ENCODE measurements at regions not wholly inside any gene's neighbourhood (a gene's known extent, or its start where the extent isn't known, plus 50 kb on each side); places are given as distances from the start of the nearest gene placed in this dataset.
"Not testable (repeated sequence)": the region's sequence is repeated elsewhere in the genome, so short reads cannot be mapped to it uniquely, and the experiment has no call there.

DNA sequence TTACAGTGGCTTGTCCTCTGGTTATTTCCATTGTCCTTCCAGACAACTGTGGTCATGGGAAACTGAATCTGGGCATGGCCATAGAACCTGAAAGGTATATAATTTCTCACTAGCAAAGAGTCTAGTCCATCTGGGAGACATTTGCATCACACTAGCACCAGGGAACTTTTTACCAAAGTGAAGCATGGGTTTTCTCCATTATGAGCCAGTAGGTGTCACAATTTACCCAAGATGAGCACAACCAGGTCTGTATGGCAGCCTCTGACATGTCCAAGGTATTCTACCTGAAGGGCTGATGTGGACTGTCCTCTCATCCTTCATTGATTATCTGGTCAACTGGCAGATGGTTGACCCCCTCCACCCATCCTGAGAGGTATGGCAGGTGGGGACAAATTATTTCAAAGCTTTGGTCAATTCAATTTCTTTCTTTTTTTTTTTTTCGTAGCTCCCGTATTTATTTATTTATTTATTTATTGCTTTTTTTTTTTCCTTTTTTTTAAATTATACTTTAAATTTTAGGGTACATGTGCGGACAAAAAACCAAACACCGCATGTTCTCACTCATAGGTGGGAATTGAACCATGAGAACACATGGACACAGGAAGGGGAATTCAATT lies 425.9 kb downstream of the TMEM135 start:
- no peak for DNase-seq (ENCODE audit: low spot score)

DNA sequence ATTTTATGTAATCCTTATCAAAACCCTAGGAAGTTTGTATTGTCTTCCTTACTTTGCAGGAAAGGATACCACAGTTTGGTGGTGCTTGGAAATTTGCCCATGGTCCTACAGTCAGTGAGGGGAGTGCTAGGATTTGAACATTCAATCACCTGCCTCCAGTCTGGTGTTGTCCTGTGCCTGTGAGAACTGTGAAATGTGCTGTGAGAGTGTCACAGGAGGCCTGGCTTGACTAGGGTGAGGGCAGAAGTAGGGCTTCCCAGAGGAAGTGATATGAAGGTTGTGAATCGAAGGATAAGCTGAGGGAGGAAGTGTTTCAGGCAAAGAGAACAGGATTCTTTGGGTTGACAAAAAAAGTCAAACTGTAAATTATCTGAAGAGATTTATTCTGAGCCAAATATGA lies 424.4 kb downstream of the TMEM135 start:
- no peak for DNase-seq (ENCODE audit: low spot score)

DNA sequence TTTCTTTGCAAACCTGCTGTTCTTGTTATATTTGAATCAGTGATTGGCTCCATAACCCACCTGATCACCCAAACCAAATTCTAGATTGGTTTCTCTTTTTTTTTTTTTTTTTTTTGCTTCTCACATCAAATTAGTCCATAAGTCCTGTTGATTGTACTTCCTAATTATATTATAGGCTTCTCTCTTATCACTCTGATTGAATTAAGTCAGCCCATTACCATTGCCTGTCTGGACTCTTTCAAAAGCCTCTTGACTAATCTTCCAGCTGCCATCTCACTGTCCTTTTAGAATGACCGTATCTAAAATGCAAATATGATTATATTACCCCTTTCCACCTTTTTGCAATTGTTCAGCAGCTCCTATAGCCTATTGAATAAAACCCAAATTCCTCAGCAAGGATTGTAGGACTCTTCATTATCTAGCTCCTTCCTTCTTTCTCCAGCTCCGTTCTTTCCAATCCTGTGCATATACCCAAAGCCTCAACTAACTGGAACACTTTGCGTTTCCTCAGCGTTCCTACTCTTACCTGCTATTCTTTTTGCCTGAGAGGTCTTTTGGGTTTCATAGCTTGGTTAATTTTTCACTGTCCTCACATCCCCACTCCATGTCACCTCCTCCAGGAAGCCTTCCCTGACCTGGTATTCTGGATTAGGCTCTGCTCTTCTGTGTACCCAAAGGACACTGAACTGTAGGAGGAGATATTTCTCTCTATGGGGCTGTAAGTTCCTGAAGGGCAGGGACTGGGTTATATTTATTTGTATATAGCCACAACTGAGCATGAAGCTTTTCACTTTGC lies 423.3 kb downstream of the TMEM135 start:
- no peak for DNase-seq (ENCODE audit: low spot score)

DNA sequence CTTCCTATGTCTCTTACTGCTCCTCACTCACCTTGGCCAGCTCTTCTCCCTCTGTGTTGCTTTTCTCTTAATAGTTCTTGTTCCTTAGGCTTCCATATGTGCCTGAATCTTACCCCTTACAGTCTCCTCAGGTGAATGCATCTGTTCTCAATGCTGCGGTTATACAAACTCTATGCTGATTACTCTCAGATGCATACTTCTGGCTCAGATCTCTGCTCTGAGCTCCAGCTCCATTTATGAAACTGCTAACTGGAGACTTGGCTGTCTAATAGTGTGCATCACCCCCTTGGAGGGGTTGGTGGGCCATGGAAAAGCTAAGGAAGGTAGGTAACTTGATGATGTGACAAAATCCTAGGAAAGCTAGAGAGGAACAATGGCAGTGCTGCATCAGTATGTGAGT lies 422.5 kb downstream of the TMEM135 start:
- DNase-seq (ENCODE audit: low spot score), result no peak

DNA sequence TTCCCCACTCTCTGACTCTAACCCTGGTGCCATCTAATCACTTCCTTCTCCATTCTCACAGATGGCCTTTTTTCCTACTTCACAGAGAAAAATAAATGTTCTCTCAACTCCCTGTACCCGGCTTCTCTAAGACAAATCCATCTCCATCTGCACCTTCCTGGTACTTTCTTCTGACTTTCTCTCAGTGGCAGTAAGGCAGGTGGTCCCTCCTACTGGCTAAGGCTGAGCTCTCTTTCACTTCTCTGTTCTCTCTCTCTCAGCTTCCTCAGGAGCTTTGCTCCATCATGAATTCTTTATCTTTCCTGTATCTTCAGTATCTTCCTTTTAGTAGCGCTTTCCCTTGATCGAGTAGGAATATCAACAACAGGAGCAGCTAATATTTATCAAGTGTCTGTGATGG lies 421.6 kb downstream of the TMEM135 start:
- no peak for DNase-seq (ENCODE audit: low spot score)

DNA sequence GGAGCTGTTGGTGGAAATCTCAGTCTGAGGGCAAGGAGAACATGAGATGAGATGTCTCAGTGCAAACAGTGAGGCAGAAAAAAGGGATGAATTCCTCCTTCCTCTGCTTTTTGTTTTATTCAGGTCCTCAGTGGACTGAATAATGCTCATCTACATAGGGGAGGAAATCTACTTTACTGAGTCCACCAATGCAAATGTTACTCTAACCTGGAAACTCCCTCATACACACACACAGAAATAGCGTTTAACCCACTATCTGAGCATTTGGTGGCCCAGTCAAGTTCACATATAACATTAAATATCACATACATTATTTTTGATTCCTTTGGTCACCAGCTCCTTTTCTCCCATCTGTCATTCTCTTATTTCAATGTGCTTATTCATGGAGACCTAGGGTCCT lies 418.8 kb downstream of the TMEM135 start:
- DNase-seq (ENCODE audit: low spot score), result no peak

DNA sequence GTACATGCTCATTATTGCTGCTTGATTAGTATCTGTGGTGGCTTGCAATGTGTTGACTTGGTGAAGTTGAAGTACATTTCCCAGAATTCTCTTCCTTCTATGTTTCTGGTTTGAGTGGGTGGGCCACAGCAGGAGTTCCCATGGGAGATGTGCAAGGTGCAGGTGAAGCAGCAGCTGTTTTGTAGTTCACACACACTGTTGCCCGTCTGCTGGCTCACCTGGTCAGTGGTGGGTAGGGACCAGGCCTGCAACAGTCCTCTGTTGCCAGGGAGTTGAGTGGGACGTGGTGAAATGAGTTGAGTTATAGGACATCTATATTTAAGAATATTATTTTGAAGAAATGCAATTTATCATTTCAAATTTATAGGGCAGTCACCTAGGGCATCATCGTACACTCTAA lies 417.4 kb downstream of the TMEM135 start:
- no peak for DNase-seq (ENCODE audit: low spot score)

DNA sequence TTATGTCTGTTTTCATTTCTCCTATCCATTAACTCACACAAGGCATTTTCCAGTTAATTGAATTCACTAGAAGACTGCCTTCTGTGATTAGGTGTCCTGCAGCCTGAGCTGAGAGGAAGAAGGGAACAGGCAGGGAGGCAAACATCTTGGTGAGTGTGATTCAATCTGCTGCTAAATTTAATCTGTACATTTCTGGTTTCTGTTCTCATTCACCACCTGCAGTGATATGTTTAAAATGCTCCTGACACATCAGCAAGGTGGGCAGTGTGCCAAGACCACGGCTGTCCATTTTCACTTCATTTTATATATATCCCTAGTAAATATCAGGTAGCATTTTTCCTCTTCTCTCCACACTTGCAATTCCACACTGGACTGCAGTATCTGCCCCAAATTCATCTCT lies 416.5 kb downstream of the TMEM135 start:
- no peak for DNase-seq (ENCODE audit: low spot score)

DNA sequence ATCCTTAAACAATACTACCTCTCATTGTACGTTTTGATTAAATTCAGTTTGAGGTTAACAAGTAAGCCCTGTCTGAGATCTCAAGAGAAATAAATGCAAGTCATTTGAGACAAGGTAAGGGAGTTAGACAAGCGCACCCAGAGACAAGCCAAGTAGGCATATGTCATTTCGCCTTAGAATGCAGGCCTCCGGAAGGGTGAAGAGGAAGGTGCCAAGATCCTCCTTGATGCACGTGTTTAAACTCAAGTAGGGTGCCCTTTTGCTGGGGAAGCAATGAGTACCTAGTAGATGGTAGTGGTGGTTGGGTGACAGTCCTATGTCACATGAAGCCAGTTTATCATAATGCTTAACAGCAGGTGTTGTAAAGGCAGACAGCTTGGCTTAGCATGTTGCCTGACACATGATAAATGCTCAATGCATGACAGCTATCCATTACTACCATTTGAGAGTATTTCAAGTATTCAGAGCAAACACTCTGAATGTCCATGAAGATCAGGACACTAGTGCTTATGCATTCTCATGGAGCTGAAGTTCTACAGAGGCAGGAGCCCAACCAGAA lies 415.9 kb downstream of the TMEM135 start:
- no peak for DNase-seq (ENCODE audit: low spot score)

DNA sequence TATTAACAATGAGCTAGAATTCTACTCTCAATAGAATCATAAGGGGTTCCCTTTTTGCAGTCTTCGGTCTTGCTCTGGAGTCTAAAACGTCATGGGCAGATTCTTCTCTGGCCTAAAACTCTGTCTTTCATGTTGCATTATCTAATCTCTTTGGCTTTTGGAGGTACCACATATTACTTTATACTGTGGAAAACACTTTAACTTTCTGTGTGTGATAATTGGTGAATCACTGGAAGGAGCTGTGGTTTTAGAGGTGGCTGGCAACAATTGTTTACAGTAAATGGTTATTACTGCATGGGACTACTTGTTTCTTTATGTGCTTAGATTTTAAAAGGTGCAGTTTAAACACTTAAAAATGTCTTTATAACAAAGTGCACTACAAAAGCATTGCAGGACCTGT lies 414.3 kb downstream of the TMEM135 start:
- DNase-seq (ENCODE audit: low spot score), result not testable (repeated sequence)

DNA sequence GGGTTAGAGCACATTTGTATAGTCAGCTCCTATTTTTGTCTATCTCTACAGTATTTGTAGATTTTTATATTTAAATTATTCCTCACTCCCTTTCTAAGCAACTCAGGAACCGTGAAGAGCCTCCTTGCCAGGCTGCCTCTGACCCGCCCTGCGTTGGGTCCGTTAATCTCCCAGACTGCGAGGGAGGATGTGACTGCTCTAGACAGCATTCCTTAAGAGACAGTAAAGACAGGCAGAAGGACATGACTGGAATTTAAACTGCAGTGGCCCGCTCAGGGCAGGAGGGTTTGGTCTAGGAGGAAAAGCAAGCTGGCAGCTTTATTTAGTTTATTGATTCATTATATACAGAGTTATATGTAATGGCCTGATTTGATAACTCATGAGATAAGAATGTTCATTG lies 413.7 kb downstream of the TMEM135 start:
- DNase-seq (ENCODE audit: low spot score), result no peak

DNA sequence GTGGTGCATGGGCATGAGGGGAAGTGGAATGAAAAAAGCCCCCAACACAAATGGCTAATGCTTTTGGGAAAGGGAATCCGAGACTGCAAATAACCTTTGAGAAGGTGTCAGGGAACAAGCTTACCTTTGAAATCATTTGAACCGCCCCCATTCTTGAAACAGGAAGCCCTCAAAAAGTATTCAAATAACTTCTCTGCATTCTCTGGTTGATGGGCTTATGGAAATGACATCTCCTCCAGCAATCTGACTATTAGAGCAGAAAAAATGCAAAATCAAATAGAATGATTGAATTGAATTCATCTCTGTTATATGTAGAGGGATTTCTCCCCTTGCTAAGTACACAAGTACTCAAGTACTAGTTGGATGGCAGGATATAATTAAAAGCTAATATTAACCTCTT lies 409.9 kb downstream of the TMEM135 start:
- DNase-seq (ENCODE audit: low spot score), result no peak

DNA sequence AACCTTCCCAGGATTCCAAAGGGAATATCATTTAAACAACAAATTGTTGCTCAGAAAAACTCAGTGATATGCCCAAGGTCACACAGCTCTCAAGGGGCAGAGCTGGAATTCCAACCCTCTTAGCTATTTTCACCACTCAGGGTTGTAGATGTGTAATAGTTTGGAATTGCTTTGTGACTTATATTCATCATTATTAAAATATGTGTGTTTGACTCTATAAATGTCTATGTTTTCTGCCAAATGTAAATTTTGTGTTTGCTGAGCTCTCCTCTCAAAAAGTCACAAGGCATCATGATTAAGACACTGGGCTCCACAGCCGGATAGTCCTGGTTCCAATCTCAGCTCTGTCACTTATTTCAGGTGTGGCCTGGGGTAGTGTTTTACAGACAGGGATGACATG lies 407.3 kb downstream of the TMEM135 start:
- DNase-seq (ENCODE audit: low spot score), result no peak

DNA sequence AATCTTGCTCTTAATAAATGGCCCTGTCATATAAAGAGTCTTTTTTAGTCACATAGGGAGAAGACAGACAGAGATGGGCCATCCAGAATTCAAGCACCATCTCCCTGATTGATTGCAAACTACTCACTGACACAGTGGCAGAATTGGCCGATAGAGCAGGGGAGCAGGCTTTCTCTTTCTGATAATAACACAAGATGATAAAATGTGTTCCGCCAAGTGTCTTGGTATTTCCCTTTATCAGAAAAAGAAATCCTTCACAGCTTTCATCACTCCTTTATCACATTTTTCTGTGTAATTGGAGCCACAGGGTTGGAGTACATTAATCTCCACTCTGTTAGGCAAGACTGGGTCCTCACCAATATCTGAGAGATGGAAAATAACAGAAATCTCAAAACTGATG lies 406.0 kb downstream of the TMEM135 start:
- DNase-seq (ENCODE audit: low spot score), result no peak

DNA sequence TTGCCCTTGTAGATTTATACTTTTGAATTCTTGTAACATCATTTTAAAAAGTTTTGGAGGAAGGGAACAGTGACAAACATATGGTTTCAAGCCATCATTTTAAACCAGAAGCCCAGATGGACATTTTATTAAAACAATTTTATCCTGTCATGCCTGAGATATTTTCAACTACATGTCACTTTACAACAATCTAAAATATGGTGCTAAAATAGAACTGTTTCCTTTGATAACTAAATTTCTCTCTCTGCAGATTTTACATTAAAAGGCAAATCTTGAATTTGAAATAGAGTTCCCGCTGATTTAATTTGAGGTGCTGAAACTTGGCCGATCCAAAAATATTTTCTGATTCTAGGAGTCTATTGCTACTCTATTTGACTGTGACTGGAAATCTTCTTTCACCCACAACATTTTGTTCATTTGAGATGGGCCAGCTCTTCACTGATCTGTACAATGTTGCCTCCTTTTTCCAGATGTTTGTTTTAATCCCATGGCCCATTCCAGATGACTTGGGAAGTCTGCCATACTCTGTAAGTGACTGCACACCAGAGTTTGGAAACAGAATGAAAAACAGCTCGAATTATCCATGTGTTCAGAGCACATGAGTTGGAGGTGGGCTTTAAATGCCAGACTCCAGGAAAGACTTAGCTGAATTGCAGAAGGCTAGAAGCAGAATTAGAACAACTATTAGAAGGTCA lies 402.5 kb downstream of the TMEM135 start:
- no peak for DNase-seq (ENCODE audit: low spot score)

DNA sequence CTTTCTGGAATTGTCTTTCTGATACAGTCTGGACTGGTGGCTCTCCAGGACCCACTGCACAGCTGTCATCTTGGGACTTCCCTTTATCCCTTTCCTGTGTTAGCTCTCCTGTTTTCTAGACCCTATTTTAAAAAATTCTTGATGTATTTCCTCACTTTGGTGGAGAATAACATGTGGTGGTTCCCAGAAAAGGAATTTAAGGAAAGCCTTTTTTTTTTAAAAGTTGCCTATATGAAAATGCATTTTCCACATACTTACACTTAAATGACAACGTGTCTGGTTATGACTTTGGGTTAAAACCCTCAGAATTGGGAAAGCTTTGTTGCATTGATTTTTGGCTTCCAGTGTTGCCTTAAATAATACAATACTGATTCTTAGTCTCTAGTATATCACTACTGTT lies 400.7 kb downstream of the TMEM135 start:
- DNase-seq (ENCODE audit: low spot score), result no peak

DNA sequence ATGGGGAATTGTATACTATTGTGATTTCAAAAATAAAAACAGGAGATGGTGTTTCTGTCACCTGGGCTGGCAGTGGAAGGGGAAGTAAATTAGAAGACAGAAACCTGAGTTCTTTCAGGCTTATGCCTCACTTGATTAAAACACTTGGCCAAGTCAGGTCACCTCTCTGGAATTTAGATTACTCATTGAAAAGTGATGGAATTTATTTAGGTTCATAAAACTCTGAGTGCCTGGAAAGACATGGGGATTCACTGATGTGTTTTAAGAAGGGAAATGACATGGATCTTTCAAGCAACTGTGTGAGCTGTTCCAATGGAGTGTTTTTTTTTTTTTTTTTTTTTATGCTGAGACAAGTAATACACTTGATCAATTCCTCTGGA lies 400.1 kb downstream of the TMEM135 start:
- no peak for DNase-seq (ENCODE audit: low spot score)

DNA sequence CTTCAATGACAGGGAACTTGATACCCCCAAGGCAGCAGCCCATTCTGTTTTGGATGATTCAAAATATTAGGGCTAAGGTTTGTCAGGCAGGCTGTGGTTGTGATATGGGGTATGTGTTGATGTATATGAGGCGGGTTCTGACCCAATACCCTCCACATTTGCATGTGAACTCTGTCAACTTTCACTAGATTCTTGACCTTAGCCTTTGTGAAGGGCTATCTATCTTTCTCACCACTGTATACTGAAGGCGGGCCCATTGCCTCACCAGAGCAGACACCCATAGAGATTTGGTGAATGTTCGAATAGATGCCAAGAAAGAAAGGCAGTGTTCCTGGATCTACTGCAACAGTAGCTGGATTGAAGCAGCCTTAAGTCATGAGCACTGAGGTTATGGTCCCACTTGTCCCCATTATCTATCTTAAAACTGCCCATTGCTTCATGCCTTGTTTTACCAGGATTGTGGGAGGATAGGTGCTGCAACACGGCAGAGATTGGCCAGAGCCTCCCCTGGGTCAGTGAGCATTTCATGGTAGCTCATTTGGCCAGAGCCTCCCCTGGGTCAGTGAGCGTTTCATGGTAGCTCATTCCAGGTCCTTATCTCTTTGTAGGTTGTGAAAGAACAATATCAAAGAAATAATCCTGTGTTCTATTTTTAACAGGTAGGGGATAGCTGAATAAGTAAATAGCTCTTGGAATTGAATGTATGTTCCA lies 399.6 kb downstream of the TMEM135 start:
- DNase-seq (ENCODE audit: low spot score), result no peak

DNA sequence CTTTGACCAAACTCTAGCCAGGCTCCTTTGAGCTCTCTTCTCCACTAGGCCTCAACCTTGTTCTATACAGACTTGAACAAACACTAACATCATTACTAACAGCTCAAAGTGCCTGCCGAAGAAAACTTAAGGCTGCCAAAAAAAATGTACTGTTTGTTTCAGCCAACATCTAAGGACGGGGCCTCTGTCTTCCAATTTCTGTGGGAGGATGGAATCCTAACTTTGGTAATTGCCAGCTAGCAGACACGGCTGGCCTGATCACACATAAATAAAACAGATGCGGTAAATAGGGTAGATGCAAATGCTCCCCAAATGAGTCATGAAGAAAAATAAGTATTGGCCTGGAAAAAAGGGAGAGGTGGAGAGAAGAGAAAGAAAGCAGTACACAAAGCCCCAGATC lies 394.3 kb downstream of the TMEM135 start:
- DNase-seq (ENCODE audit: low spot score), result no peak

DNA sequence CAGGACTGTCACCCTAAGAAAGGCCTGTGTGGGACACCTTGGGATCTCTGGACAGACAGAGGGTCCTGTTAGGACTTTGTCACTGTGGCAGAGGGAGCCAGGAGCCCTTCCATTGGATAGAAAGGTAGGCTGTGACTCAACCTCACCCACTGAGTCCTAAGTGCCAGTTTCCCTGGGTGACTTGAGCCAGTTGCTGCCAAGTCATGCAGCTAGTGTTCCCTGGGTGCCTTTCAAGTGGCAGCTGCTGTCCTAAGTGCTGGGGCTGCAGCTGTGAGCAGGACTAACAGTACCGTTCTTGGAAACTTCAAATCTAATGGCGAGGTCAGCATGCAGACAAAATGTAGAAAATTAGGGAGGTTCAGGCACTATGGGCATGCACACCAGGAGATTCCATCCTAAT lies 393.7 kb downstream of the TMEM135 start:
- DNase-seq (ENCODE audit: low spot score), result no peak

DNA sequence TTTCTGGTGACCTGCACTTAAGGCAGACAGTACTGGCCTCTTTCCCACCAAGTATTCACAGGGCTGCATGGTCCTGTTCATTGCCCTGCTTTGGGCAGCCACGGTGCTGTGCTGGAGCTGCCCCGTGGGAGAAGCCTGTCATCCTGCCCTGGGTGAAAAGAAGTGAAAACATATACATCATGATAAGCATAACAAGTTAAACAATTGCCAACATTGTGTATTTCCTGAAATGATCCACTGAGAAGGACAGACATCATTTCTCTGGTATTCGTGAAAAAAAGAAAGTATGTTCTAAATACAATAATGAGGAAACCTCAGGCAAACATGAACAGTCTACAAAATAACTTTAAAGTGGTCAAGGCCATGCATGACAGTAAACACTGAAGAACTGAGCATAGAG lies 393.1 kb downstream of the TMEM135 start:
- no peak for DNase-seq (ENCODE audit: low spot score)

DNA sequence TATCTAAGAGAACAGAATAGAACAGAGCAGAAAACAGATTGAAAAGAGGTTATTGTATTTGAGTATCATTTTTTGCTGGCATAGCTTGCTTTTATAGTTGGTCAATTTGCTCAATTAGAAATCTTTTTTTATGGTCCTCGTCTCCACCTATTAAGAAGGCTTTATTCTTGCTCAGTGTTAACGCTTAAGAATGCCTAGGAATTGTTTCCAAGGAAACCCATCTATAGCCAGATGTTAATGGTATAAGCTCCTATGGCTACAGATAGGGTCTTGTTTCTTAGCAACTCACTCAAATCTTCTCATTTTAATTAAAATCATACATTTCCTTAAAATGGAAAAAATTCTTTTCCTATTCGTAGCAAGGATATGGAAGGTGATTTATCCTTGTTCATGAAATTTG lies 392.3 kb downstream of the TMEM135 start:
- DNase-seq (ENCODE audit: low spot score), result no peak

DNA sequence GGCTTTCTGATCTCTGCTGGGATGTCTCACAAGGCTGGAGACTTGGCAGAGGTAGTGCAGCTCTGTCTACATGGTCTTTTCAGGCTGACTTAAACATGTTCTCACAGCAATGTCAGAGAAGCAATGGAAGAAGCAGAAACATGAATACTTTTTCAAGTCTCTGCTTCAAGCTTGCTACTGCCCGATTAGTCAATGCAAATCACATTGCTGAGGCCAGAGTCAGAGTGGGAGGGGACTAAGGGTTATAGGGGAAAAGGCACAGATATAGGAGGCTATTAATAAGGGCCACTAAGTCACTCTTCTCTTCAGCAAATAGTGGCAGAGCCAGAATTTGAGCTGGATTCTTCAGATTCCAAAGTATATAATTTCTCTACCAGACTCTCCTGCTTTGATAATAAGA lies 390.5 kb downstream of the TMEM135 start:
- DNase-seq (ENCODE audit: low spot score), result no peak

All from CD4-positive, alpha-beta T cell treated with Interleukin-15 for 4 hours (primary cell).